ENCODE measurements at regions not wholly inside any gene's neighbourhood (a gene's known extent, or its start where the extent isn't known, plus 50 kb on each side); places are given as distances from the start of the nearest gene placed in this dataset.

DNA sequence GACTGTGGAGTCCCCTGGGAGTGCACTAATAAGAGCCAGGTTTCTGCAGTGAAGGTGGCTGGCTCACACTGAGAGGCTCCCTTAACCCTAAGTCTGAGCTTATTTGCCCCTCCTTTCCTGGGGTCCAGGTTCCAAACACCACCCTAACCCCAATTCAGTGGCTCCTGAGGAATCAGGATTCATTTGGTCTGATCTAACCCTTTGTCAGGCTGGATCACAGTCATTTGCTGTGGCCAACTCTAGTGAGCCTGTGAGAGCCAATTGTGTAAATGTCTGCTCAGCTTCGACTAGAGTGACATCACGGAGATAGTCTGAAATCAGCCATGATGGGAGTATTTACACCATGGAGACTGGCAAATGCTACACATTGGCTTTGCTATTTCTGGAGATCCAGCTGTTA lies 73.7 kb upstream of the ACAN start:
- TF ChIP-seq, protein P1, sequence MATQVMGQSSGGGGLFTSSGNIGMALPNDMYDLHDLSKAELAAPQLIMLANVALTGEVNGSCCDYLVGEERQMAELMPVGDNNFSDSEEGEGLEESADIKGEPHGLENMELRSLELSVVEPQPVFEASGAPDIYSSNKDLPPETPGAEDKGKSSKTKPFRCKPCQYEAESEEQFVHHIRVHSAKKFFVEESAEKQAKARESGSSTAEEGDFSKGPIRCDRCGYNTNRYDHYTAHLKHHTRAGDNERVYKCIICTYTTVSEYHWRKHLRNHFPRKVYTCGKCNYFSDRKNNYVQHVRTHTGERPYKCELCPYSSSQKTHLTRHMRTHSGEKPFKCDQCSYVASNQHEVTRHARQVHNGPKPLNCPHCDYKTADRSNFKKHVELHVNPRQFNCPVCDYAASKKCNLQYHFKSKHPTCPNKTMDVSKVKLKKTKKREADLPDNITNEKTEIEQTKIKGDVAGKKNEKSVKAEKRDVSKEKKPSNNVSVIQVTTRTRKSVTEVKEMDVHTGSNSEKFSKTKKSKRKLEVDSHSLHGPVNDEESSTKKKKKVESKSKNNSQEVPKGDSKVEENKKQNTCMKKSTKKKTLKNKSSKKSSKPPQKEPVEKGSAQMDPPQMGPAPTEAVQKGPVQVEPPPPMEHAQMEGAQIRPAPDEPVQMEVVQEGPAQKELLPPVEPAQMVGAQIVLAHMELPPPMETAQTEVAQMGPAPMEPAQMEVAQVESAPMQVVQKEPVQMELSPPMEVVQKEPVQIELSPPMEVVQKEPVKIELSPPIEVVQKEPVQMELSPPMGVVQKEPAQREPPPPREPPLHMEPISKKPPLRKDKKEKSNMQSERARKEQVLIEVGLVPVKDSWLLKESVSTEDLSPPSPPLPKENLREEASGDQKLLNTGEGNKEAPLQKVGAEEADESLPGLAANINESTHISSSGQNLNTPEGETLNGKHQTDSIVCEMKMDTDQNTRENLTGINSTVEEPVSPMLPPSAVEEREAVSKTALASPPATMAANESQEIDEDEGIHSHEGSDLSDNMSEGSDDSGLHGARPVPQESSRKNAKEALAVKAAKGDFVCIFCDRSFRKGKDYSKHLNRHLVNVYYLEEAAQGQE (IDR thresholded peaks at IDR 0.05; ENCODE audit: insufficient read depth in 1 of 2, low read depth in 2 of 2, low read length in 2 of 2) = no peak
- no peak for TF ChIP-seq POLR2AphosphoS5 (IDR thresholded peaks at IDR 0.05; ENCODE audit: low read depth, low read length)
- TF ChIP-seq SIN3A (IDR thresholded peaks at IDR 0.05; ENCODE audit: borderline replicate concordance, insufficient read depth, low read length) = no peak
